GM12878 (cell line): ENCODE measurements at regions not wholly inside any gene's neighbourhood (a gene's known extent, or its start where the extent isn't known, plus 50 kb on each side); places are given as distances from the start of the nearest gene placed in this dataset.

Experiments used
- ATAC-seq: fragments of 200-7000 bp; cut with Tn5 transposase; 3 replicates; pipeline ENCODE4 v1.9.1; 2020; ENCODE audit warnings: mild to moderate bottlenecking, moderate library complexity
- BruUV-seq: library from RNA; stranded (reverse); fragments of 400-500 nt; replicated peaks from 2 replicates; lab custom pipeline; 2021; lab: Mats Ljungman, UMichigan
- CTCF ChIA-PET: fragments of 300-600 bp; sonication (Branson Sonifier 250); formaldehyde crosslinking; extraction: SDS; loops from one replicate; lab custom pipeline; 2021; ENCODE audit warnings: inconsistent platforms; lab: Yijun Ruan, JAX
- POLR2A ChIA-PET: fragments of 350-600 bp; formaldehyde crosslinking; extraction: SDS; loops from one replicate; lab custom pipeline; 2021; ENCODE audit warnings: inconsistent platforms; lab: Charles Lee
- RAD21 ChIA-PET: fragments of 300-600 bp; sonication (Branson Sonifier 250); formaldehyde crosslinking; loops from one replicate; lab custom pipeline; 2023; ENCODE audit warnings: antibody characterized with exemption; ENCODE audit not compliant: unreplicated experiment; lab: Charles Lee
- SMC1A ChIA-PET: fragments of 300-600 bp; sonication (Branson Sonifier 250); formaldehyde crosslinking; loops from one replicate; lab custom pipeline; 2023; ENCODE audit not compliant: unreplicated experiment, uncharacterized antibody; lab: Charles Lee
- DNase-seq: peaks from one replicate; pipeline ENCODE4 v3.0.0-alpha.2; 2011; ENCODE audit warnings: low read depth, low spot score
- FAIRE-seq: peaks from 3 replicates; lab custom pipeline; 2011; peaks lifted over from hg19 to GRCh38; lab: Jason Lieb, UNC
- H2AFZ ChIP-seq: 2 replicates; pipeline ENCODE4 v1.6.0; 2011; ENCODE audit warnings: low read depth, low read length, control low read depth; ENCODE audit not compliant: control insufficient read depth
- H3K27ac ChIP-seq: 2 replicates; pipeline ENCODE4 v1.5.1; 2011; ENCODE audit warnings: control low read depth; ENCODE audit not compliant: control insufficient read depth, insufficient read depth
- H3K27me3 ChIP-seq, 2 experiments: replicated peaks in 1 of 2; 2 replicates each; pipeline versions ENCODE4 v1.6.0 to v1.6.1; 2011; ENCODE audit warnings: low read length in 1 of 2; ENCODE audit not compliant: control insufficient read depth in 2 of 2, insufficient read depth in 2 of 2
- H3K36me3 ChIP-seq, 2 experiments: 2 replicates each; pipeline ENCODE4 v1.5.1; 2011; ENCODE audit warnings: low read length in 1 of 2; ENCODE audit not compliant: control insufficient read depth in 2 of 2, insufficient read depth in 2 of 2
- H3K4me1 ChIP-seq: 2 replicates; pipeline ENCODE4 v1.6.1; 2011; ENCODE audit warnings: mild to moderate bottlenecking, low read length, moderate library complexity, mixed read lengths; ENCODE audit not compliant: control insufficient read depth, insufficient read depth
- H3K4me2 ChIP-seq: 2 replicates; pipeline ENCODE4 v1.6.0; 2011; ENCODE audit warnings: control low read depth; ENCODE audit not compliant: control insufficient read depth, insufficient read depth
- H3K4me3 ChIP-seq: fragments of 200-600 bp; sonication (generic); 2 replicates; pipeline ENCODE4 v1.5.1; 2016
- H3K79me2 ChIP-seq: 2 replicates; pipeline ENCODE4 v1.6.0; 2011; ENCODE audit warnings: low read length; ENCODE audit not compliant: control insufficient read depth, insufficient read depth
- H3K9ac ChIP-seq: 2 replicates; pipeline ENCODE4 v1.8.0; 2011; ENCODE audit warnings: low read length, control low read depth, mixed read lengths; ENCODE audit not compliant: control insufficient read depth, insufficient read depth
- H3K9me3 ChIP-seq: replicated peaks from 3 replicates; pipeline ENCODE4 v1.5.1; 2011; ENCODE audit warnings: mild to moderate bottlenecking, low read length; ENCODE audit not compliant: control insufficient read depth, insufficient read depth
- H4K20me1 ChIP-seq: 2 replicates; pipeline ENCODE4 v1.6.0; 2011; ENCODE audit not compliant: control insufficient read depth, insufficient read depth
- BMI1 ChIP-seq: fragments of 450-650 bp; IDR thresholded peaks from 2 replicates; pipeline ENCODE4 v1.6.1; 2016; ENCODE audit warnings: mild to moderate bottlenecking, moderate library complexity, borderline replicate concordance
- FOXK2 ChIP-seq: fragments of 450-650 bp; IDR thresholded peaks from 2 replicates; pipeline ENCODE4 v1.6.1; 2017; ENCODE audit warnings: mild to moderate bottlenecking, moderate library complexity
- GABPA ChIP-seq: IDR thresholded peaks from 2 replicates; pipeline ENCODE4 v1.6.1; 2014; ENCODE audit warnings: antibody characterized with exemption, low read depth, mild to moderate bottlenecking, inconsistent platforms
- IRF3 ChIP-seq: fragments of 450-650 bp; IDR thresholded peaks from 2 replicates; pipeline ENCODE4 v1.6.1; 2014; ENCODE audit warnings: mild to moderate bottlenecking
- JUNB ChIP-seq: IDR thresholded peaks from 2 replicates; pipeline ENCODE4 v1.6.1; 2016; ENCODE audit warnings: antibody characterized with exemption, mild to moderate bottlenecking
- POLR2AphosphoS5 ChIP-seq: IDR thresholded peaks from 2 replicates; pipeline ENCODE4 v1.6.1; 2011; ENCODE audit warnings: mild to moderate bottlenecking, low read length, inconsistent platforms
- REST ChIP-seq: IDR thresholded peaks from 2 replicates; pipeline ENCODE4 v1.6.1; 2012; ENCODE audit warnings: mild to moderate bottlenecking, low read depth, low read length
- TCF12 ChIP-seq: IDR thresholded peaks from 2 replicates; pipeline ENCODE4 v1.6.1; 2011; ENCODE audit warnings: low read depth, mild to moderate bottlenecking, low read length
- YY1 ChIP-seq: IDR thresholded peaks from 2 replicates; pipeline ENCODE4 v1.6.1; 2011; ENCODE audit warnings: low read depth, mild to moderate bottlenecking, low read length
- ZBTB4 ChIP-seq: fragments of 450-650 bp; formaldehyde crosslinking; IDR thresholded peaks from 2 replicates; pipeline ENCODE4 v1.4.0; 2022; ENCODE audit warnings: mild to moderate bottlenecking, moderate library complexity
- ZBTB40 ChIP-seq: fragments of 450-650 bp; IDR thresholded peaks from 2 replicates; pipeline ENCODE4 v1.6.1; 2016; ENCODE audit warnings: mild to moderate bottlenecking, moderate library complexity, borderline replicate concordance
- WGBS: methylation state at CpG from one replicate; pipeline ENCODE4 v1.1.6; 2016; ENCODE audit warnings: low lambda C conversion rate; ENCODE audit not compliant: insufficient replicate concordance, insufficient coverage; ENCODE audit errors: missing lambda C conversion rate; 5-methylcytosine and 5-hydroxymethylcytosine counted together
- in situ Hi-C: fragments of 300-500 bp; cut with MboI; formaldehyde crosslinking; loops from 9 replicates; pipeline ENCODE4 v1.14.3; 2018; ENCODE audit warnings: mixed read lengths
- intact Hi-C: fragments of 100-400 bp; cut with micrococcal nuclease; formaldehyde crosslinking; loops from one replicate; pipeline ENCODE4 v1.14.2; 2022; ENCODE audit not compliant: unreplicated experiment

GRCh38 chrX:95907081-95907480, 777.6 kb upstream of the DIAPH2 start (continued):
- no peak for TF ChIP-seq REST
- no peak for TF ChIP-seq IRF3
- no peak for TF ChIP-seq POLR2AphosphoS5
- TF ChIP-seq, all 136 proteins: peak for 0

- Histone ChIP-seq H3K27me3 (no peaks in the 10 kb centered on the region), H3K4me3 (no peak overlapping the region), H4K20me1 (no peaks in the 10 kb centered on the region), H3K27ac (no peak overlapping the region), H3K9me3 (no peaks in the 10 kb centered on the region), H3K4me2 (no peak overlapping the region), H2AFZ (no peak overlapping the region), H3K79me2 (no peaks in the 10 kb centered on the region), H3K4me1 (no peaks in the 10 kb centered on the region), H3K36me3 (no peaks in the 10 kb centered on the region), H3K9ac (no peak overlapping the region)
- in situ Hi-C loops (no loop called here), intact Hi-C loops (no loop called here)
- BruUV-seq = no TSS peak
- ATAC-seq (no peak), FAIRE-seq (no peak), DNase-seq (no peak)
- ChIA-PET SMC1A (interaction anchor here (1.0 kb wide), 1 partner anchor 18 kb away, joined by 3 read pairs; no protein-coding TSS in a partner anchor), CTCF (no interaction called here), RAD21 (no interaction called here), POLR2A (no interaction called here)
- WGBS = 0% methylated on average over 1 of the region's 1 CpG
- TF ChIP-seq BMI1 (no peak), ZBTB40 (no peak), JUNB (no peak), TCF12 (no peak), ZBTB4 (CRISPR knock-in tag) (no peak), YY1 (no peak), FOXK2 (no peak), GABPA (no peak)
Observed at GRCh38 chrX:95911062-95911461, 773.6 kb upstream of the DIAPH2 start.
